NT2/D1 (cell line): ENCODE measurements at regions not wholly inside any gene's neighbourhood (a gene's known extent, or its start where the extent isn't known, plus 50 kb on each side); places are given as distances from the start of the nearest gene placed in this dataset.

Source experiments
- YY1 ChIP-seq: IDR thresholded peaks from 2 replicates; pipeline ENCODE4 v1.6.1; 2011; ENCODE audit not compliant: insufficient read length, insufficient read depth
- ZNF274 ChIP-seq: IDR thresholded peaks from 2 replicates; pipeline ENCODE4 v1.6.1; 2011; ENCODE audit warnings: mild to moderate bottlenecking, low read depth, low read length

DNA sequence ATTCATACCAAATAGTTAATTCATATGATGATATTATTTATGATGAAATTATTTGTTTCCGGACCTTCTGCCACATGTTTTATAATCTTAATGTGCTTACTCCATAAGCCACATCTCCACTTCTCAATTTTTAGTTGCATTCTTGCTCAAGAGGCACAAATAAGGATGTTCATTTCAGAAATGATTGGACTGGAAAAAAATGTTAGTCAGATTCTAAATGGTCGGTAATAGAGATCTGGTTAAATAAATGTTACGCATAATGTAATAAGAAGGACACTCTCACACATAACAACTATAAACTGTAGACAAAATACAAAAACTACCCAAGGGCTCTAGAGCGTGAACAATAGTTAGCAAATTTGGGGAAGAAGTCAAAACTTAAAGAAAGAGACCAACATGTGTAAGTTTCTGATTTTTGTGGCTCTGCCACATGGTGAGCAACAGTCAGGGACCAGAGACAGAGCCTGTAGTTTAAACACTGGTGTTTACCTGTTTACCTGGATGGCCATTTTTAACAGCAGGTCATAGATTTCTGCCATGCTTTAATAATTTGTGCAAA, 554.3 kb upstream of the CLINT1 start:
- TF ChIP-seq ZNF274, result no peak
- TF ChIP-seq YY1, result no peak
